Stimulated activated CD4-positive, alpha-beta T cell treated with anti-CD3 and anti-CD28 coated beads, Interleukin-15, amount 100 ng/mL, for 1 hour (primary cell): ENCODE measurements at regions not wholly inside any gene's neighbourhood (a gene's known extent, or its start where the extent isn't known, plus 50 kb on each side); places are given as distances from the start of the nearest gene placed in this dataset.

Experiments
- DNase-seq, 2 donors: peaks; one replicate each; pipeline ENCODE4 v3.0.0-alpha.2; 2020; ENCODE audit warnings: low read depth in 1 of 2, low spot score in 1 of 2

DNA sequence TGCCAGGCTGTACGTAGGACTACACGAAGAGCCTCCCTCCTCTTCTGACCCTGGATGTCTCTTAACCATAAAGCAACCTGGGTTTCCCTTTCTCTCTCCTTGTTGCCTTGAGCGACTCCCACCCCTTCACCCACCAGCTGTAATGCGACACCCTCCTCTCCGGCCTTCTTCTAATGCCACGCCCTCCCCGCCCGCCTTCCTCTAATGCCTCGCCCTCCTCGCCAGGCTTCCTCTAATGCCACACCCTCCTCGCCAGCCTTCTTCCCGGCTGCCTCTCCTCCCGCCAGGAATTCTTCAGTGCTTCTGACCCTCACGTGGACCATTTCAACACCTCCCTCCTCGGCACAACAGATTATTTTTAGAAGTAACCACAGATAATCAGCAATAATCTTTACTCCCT is 348.5 kb upstream of the SHH start:
- DNase-seq = no peak

DNA sequence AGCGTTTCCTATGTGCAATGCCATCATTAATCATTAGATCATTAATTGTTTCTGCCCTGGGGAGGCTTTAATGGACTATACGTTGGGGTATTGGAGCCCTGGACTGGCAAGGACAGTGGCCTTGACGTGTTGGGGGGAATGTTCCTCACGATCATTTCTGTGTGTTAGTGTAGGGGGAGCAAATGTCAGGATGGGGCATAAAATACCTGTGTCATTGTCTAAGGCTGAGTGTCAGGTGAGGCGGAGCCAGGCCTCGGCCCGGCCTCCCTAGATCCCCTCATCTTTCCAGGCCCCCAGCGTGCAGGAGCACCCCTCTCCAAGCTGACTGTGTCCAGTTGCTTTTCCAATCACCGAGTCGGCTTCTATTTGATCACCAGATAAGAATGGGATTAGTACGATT is 346.4 kb upstream of the SHH start:
- no peak for DNase-seq

DNA sequence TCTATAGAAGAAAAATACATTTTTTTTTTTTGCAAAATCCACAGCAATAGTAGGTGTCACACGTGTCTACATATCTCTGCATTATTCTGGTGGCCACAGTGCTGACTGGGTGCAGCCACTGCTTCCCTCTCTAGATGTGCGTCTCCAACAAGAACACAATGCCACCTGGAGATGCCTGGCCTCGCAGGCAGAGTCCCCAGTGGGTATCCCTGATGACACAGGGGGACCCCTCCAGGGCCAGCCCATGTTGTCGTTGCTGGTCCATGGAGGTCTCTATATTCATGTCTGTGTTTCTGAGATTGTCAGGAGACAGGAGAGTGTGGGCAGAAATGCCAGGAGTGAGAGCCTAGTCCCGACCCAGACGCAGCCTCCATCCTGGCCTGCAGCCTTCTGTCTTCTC is 345.9 kb upstream of the SHH start:
- no peak for DNase-seq

DNA sequence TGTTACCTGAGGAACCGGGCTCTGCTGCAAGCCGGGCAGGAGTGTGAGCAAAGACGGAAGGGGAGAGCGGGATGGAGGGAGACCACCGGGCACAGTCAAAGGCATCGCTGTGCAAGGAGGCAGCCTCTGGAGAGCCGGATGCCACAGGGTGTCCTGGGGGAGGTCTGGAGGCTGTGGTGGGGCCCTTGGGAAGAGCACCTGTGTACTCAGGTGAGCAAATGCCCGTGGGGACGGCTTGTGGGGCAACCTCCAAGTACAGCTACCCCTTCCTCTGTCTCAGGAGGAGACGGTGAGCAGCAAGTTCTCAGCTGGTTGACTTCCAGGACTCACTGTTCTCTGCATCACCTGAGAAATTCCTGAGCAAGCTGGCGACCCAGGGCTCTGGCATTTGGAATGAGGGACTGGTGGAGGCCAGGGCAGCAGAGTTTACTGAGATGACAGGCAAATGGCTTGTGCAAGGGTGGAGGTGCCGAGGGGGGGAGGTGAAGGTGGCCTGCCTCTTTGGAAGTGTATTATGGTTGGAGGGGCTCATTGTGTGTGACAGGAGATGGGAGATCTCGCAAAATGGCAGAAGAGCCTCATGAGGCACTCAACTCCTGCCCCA is 345.2 kb upstream of the SHH start:
- DNase-seq = no peak

DNA sequence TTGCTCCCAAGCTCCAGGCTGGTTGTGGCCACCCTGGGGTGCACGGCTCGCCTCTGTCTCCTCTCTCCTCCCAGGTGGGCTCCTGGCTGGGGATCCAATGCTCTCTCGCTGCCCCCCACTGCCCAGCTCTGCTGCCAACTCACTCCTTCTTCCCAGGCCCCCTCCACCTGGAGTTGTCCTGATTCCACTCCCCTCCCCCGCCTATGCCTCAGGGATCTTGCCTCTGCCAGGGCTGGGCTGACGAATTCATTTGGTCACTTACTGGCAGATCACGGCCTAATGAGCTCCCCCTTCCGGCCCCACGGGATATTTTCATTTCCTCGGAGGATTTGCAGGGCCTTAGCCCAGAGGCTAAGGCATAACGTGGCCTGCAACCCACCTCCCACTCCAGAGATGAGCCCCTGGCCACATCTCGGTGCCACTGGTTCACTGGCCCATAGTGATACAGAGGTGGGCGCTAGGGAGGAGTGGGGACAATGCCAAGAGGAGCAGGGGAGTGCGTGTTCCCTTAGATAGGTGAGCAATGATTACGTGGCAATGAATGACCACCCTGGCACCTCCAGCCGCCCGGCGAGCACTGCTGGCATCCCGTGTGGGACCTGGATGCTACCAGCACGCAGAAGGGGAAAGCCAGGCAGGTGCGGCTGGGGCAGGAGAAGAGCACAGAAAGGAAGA is 344.6 kb upstream of the SHH start:
- DNase-seq = no peak

DNA sequence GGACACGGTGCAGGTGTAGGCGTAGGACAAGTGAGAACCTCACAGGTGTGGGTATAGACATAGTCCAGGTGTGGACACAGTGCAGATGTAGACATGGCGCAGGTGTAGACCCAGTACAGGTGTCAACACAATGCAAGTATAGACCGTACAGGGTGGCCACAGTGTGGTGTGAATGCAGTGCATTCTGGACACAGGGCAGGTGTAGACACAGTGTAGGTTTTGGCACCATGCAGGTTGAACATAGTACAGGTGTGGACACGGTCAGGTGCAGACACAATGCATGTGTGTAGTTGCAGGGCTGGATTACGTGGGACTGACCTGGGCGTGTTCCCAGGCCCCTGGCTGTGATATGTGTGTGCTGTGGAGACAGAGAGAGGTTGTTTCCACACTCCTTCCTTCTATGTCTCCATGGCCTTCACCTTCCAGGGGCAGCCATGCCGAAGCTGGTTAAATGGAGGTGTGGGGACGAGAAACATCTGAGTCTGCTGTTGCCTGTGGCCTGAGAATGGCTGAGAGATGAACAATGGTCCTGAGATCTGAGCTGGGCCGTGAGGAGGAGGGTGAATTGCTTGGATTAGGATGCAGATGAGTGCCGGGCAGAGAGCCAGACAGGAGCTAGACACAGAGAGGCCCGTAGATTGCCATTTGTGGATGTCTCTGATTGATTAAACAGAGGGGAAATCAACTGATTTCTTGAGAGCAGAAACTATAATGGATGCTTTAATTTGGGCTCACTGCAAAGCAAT is 343.9 kb upstream of the SHH start:
- no peak for DNase-seq

DNA sequence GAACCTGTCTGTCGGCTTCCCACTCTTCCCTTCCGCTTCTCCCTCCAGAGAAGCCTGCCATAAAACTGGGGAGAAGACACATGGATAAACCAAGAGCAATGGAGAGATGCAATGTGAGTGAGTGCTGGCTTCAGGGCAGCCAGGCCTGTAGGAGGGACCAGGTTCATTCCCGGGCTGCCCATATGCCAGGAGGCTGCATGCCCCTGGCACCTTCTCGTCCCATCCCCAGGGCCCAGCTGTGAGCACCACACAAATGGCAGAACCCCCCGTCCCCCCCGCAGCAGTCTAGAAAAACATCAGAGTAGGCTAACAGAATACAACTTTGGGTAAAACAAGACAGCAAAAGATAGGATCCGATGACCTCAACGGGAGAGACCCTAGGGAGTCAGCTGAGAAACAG is 341.3 kb upstream of the SHH start:
- no peak for DNase-seq

DNA sequence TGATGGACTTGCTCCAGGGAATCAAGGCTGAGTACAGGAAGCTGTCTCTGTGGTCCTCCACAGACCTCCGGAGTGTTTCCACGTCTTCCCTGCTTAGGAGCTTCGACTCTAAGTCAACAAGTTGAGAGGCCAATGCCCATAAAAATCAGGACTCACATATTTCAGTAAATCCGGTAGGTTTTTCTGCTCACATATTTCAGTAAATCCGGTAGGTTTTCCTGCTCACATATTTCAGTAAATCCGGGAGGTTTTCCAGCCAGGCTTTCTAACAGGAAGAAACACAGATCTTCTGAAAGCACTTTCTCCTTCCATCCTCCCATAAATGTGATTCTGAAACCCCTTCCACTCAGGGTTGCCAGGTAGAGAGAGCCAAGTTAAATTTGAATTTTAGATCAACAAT is 340.1 kb upstream of the SHH start:
- no peak for DNase-seq

DNA sequence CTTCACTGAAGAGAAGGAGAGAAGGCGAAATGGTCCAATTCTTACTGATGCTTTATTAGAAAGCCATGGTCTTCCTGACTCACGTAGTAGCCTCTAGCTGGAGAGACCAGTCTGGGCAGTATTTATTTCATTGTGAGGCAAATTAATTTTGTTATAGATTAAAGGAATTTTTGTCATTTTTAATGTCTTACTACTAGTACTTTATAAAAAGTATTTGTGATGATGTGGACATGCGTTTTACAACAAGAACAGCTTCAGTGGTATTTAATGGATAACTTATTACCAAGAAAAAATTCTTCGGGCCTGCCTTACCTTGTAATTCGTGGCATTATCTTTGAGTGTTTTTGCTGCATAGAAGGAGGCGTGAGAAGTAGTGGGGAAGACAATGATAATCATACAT is 339.4 kb upstream of the SHH start:
- no peak for DNase-seq

DNA sequence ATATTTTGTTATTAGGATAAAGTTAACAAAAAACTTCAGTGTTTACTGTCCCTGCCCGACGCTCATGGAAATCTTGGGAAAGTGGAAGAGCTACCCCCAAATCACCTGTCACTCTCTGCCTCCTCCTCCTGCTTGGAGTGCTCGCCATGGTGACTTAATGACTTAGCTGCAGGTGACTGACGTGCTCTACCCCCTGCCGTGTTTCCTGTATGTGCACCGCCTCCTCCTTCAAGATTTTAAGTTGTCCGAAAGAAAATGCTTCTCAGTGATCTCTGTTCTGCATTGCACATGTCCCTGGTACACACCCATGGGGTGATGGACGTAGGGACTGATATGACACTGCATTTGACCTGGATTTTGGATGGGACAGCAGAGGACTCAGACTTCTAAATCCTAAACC is 338.8 kb upstream of the SHH start:
- no peak for DNase-seq

DNA sequence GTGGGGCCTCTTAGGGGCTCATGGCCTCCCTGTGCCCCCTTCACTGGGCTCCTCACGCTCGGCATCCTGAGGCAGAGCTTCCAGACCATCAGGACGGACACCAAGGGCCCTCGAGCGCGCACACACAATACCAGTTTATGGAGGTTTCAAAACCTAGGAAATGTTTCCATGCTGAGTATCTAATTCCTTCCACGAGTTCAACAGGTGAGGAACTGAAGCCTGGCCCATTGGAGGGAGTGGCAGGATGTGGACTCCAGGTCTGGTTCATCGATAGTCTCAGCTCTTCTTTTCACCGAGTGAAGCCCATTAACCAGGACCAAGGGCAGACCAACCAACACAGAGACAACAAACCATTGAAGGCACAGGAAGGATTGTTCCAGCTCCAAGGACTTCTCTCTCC is 336.7 kb upstream of the SHH start:
- DNase-seq = no peak

DNA sequence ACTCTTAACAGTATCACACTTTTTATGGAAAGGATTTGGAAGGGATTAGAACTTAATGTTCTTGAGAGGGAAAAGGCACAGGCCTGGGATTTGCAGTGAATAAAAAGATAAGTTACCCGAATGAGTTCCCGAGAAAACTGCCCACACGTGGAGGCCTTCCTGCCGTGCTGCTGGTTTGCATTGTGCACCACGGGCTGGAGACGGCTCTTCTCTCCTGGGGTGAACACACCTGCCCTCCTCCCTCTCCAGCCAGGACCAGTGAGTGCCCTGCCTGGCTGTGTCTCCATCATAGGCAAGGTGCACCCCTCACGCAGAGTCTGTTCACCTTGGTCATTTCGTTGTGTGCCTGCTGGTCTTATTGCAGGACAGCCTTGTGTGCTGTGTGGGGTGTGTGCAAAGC is 336.3 kb upstream of the SHH start:
- no peak for DNase-seq

DNA sequence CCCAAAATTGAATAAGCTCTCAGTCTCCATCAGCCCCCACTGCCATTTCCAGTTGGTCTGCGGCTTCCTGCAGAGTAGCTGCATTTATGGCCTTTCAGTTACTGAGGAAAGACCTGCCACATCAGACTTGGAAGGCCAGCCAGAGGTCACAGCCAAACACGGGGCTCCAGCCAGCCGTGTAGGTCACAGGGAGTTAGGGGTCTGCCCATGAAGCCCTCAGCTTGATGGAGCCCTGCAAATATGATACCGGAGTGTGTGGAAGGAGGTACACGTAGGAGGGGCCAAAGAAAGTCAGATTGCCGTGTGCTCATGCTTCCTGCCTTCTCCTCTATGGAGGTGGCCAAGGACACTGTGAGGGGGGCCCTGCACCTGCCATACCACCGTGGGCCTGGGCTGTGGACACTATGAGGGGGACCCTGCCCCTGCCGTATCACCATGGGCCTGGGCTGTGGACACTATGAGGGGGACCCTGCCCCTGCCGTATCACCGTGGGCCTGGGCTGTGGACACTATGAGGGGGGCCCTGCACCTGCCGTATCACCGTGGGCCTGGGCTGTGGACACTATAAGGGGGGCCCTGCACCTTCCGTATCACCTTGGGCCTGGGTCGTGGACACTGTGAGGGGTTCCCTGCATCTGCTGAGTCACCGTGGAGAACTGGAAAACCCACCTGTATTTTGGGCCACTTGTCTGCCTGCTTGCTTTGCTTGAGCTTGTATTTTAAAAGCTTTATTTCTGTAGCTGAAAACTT is 335.7 kb upstream of the SHH start:
- DNase-seq = no peak

DNA sequence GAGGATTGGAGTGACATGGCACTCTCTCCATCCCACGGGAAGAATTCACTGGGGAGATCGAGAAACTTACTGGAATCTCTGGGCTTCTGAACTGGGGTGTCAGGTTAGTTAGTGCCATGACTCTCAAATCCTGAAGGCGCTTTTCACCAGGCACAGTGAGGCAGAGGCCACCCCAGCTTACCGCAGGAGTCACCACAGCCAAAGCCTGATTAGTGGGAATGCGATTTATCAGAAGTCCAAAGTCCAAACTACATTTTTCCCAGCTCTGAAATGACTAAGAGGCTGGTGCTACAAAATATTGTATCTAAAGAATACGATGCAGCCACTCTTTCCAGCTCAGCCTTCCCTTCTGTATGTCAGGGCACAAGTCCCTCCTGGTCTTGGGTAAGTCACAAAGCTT is 334.8 kb upstream of the SHH start:
- DNase-seq = no peak

DNA sequence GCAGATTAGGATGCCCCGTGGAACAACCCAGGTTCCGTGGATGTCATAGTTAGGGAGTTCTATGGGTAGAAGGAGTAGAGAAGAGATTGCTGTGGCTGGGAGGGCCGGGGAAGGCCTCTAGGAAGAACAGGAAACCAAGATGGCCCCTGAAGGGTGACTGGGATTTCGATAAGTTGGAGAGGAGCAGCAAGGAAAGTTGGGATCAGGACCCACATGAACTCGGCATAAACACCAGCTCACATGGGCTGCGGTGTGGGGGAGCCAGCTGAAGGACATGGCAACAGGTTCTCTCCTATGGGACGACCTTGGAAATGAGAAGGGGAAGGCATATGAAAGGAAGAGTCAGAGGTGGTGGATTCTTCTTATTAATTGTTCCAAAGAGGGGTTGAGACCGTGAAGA is 333.7 kb upstream of the SHH start:
- no peak for DNase-seq

DNA sequence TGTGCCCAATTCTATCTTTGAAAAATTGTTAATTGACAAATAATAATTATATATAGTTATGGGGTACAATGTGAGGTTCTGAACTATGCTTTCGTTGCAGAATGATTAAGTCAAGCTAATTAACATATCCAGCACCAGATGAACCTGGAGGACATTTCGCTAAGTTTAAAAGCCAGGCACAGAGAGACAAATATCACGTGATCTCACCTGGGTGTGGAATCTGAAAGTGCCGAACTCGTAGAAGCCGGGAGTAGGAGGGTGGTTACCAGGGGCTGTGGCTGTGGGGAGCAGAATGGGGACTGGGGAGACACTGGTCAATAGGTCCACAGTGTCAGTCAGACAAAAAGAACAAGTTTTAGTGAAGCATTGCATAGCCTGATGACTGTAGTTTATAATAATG is 332.9 kb upstream of the SHH start:
- no peak for DNase-seq

DNA sequence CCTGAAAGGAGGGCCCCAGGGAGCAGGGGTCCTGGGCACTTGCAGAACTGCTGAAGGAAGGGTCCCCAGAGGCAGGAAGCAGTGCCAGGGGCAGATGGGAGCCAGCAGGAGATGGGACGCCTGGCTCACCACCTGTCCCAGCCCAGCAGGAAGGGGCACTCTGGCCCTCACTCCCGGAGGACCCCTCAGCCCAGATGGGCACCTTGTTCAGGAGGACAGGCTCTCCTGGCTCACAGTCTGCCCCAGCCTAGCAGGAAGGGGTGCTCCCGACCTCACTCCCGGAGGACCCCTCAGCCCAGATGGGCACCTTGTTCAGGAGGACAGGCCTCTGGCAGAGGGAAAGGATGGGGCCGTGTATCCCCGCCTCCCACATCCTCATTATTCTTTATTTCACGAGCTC is 331.4 kb upstream of the SHH start:
- DNase-seq = no peak

DNA sequence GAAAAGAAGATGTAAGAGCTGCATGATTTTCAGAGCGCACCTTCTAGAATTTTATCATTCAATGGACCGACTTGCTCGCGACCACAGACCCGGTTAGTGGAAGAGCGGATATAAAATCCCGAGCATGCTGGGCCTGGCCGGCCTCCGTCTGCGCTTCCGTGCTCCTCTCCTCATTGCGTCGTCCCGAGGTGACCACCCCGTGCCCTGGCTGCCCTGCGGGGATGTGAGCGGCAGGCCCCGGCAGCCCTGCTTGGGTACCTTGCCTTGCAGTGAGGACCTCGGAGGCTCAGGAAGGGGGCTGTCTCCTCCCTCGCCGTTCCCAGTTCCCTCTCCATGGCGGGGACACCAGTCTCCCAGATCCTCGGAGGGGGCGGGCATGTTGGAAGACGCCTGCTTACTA is 330.9 kb upstream of the SHH start:
- DNase-seq = no peak

DNA sequence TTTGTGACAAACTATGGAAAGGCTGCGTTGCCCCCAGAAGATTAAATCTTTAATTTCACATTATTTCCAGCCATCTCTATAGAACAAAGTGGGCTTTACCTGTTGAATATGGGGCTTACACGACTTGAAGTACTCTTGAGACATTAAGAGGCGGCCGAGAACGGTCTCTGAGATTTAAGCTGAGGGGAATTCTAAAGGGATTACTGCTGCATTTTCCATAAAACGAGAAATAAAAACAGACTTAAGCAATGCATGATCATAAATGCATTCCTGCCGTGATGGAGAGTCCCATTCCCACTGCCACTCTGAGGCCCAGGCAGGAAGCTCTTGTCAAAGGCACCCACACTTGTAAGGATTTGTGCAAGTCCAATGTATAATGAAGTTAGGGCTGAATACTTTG is 329.7 kb upstream of the SHH start:
- DNase-seq = no peak

DNA sequence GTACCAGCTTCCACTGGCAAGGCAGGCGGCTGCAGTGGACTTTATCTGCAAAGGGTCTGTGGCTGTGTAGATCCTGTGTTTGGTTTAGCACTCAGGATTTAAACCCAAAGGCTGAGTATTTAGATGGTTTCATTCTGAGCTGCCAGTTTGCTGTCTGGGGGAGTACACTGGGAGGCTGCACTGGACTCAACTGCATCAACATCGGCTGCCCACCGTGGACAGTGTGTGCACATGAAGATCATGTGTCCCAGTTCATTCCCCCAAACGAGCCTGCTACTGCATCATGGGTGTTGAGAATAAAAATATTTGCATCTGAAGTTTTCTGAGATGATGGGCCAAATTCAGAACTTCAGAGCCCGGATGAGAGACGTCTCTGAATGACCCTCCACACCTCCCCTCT is 328.6 kb upstream of the SHH start:
- DNase-seq = no peak

DNA sequence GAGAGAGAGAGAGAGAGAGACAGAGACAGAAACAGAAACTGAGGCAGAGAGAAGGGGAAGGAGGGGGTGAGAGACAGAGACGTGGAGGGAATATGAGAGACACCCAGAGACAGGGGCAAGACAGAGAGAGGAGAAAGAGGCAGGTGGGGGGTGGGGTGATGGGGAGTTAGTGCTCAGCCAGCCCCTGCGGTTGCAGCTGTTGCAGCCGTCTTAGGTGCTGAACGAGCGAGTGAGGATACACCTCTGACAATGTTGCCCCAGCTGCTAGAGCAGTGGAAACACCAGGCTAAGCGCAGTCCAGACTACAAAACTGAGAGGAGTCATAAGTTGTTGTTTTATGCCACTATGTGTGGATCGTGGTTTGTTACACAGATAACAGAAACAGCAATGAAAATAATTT is 328.2 kb upstream of the SHH start:
- DNase-seq = no peak

DNA sequence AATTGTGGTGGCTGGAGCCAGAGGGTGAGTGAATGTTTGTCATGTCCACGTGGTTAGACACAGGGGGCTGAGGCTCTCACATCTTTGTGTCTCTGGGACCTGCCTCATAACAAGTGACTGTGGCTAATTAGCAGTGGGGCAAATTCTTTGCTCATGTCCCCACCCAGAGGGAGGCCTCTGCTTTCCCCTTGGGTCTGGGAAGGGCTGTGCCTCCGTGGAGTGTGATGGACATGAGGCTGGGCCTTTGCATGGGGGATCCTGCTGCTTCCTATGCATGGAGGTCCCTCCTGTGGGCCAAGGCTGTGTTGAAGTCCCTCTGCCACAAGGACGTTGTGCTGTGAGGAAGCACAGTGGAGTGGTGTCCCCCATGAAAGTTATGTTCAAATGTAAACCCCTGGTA is 327.4 kb upstream of the SHH start:
- no peak for DNase-seq
